ENCODE measurements at regions not wholly inside any gene's neighbourhood (a gene's known extent, or its start where the extent isn't known, plus 50 kb on each side); places are given as distances from the start of the nearest gene placed in this dataset.

- TF ChIP-seq, protein P1, sequence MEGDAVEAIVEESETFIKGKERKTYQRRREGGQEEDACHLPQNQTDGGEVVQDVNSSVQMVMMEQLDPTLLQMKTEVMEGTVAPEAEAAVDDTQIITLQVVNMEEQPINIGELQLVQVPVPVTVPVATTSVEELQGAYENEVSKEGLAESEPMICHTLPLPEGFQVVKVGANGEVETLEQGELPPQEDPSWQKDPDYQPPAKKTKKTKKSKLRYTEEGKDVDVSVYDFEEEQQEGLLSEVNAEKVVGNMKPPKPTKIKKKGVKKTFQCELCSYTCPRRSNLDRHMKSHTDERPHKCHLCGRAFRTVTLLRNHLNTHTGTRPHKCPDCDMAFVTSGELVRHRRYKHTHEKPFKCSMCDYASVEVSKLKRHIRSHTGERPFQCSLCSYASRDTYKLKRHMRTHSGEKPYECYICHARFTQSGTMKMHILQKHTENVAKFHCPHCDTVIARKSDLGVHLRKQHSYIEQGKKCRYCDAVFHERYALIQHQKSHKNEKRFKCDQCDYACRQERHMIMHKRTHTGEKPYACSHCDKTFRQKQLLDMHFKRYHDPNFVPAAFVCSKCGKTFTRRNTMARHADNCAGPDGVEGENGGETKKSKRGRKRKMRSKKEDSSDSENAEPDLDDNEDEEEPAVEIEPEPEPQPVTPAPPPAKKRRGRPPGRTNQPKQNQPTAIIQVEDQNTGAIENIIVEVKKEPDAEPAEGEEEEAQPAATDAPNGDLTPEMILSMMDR (conservative IDR thresholded peaks at IDR 0.05; ENCODE audit: low read length), result no peak
- TF ChIP-seq EZH2phosphoT487 (IDR thresholded peaks at IDR 0.05; ENCODE audit: borderline replicate concordance, low read depth, low read length), result no peak
Observed at GRCh38 chr1:240030236-240030635, 61.4 kb upstream of the FMN2 start.

All from OCI-LY7 (cell line).